ENCODE measurements at regions not wholly inside any gene's neighbourhood (a gene's known extent, or its start where the extent isn't known, plus 50 kb on each side); places are given as distances from the start of the nearest gene placed in this dataset.

GRCh38 chr20:55067158-55067825, 591.9 kb downstream of the DOK5 start:
- CTCF ChIA-PET, result no interaction called here
- DNase-seq (ENCODE audit: extremely low spot score), result no peak
- TF ChIP-seq SP1 (IDR thresholded peaks at IDR 0.05), result no peak
- no peak for TF ChIP-seq TARDBP (IDR thresholded peaks at IDR 0.05)
- TF ChIP-seq ZNF384 (IDR thresholded peaks at IDR 0.05), result no peak
- no peak for TF ChIP-seq BHLHE40 (IDR thresholded peaks at IDR 0.05; ENCODE audit: borderline replicate concordance)
- no peak for TF ChIP-seq NFRKB (IDR thresholded peaks at IDR 0.05)
- no peak for TF ChIP-seq FOXM1 (IDR thresholded peaks at IDR 0.05; ENCODE audit: borderline replicate concordance)
- no peak for TF ChIP-seq CTBP1 (IDR thresholded peaks at IDR 0.05; ENCODE audit: borderline replicate concordance)
- TF ChIP-seq HDGF (IDR thresholded peaks at IDR 0.05; ENCODE audit: borderline replicate concordance), result no peak
- POLR2A ChIA-PET, result no interaction called here

- TF ChIP-seq L3MBTL2 (conservative IDR thresholded peaks at IDR 0.05), result no peak
- TF ChIP-seq FOXM1 (IDR thresholded peaks at IDR 0.05; ENCODE audit: borderline replicate concordance), result no peak
- TF ChIP-seq LEF1 (IDR thresholded peaks at IDR 0.05; ENCODE audit: borderline replicate concordance), result no peak
- TF ChIP-seq FOXK2 (IDR thresholded peaks at IDR 0.05), result no peak
- no peak for TF ChIP-seq PKNOX1 (IDR thresholded peaks at IDR 0.05)
- TF ChIP-seq FOXA1 (IDR thresholded peaks at IDR 0.05), result no peak
- no peak for TF ChIP-seq ZNF384 (IDR thresholded peaks at IDR 0.05)
- no peak for TF ChIP-seq HDGF (IDR thresholded peaks at IDR 0.05; ENCODE audit: borderline replicate concordance)
- no peak for TF ChIP-seq BHLHE40 (IDR thresholded peaks at IDR 0.05; ENCODE audit: borderline replicate concordance)
- TF ChIP-seq TARDBP (IDR thresholded peaks at IDR 0.05), result no peak
- no peak for TF ChIP-seq SUZ12 (IDR thresholded peaks at IDR 0.05)
- no peak for TF ChIP-seq SP1 (IDR thresholded peaks at IDR 0.05)
- TF ChIP-seq ARNT (IDR thresholded peaks at IDR 0.05), result no peak
- no peak for TF ChIP-seq ELF4 (IDR thresholded peaks at IDR 0.05)
- TF ChIP-seq NFRKB (IDR thresholded peaks at IDR 0.05), result no peak
- TF ChIP-seq CTBP1 (IDR thresholded peaks at IDR 0.05; ENCODE audit: borderline replicate concordance), result no peak
- CTCF ChIA-PET, result no interaction called here
- POLR2A ChIA-PET, result no interaction called here
- no peak for DNase-seq (ENCODE audit: extremely low spot score)
Observed at GRCh38 chr20:55058938-55059337, 583.5 kb downstream of the DOK5 start.

GRCh38 chr20:55057779-55058415, 582.5 kb downstream of the DOK5 start:
- TF ChIP-seq L3MBTL2 (conservative IDR thresholded peaks at IDR 0.05) (no peak), SUZ12 (IDR thresholded peaks at IDR 0.05) (no peak), LEF1 (IDR thresholded peaks at IDR 0.05; ENCODE audit: borderline replicate concordance) (no peak), TARDBP (IDR thresholded peaks at IDR 0.05) (no peak), SP1 (IDR thresholded peaks at IDR 0.05) (no peak)
- POLR2A ChIA-PET, result no interaction called here
- CTCF ChIA-PET, result no interaction called here
- no peak for DNase-seq (ENCODE audit: extremely low spot score)

GRCh38 chr20:55054453-55054852, 579.1 kb downstream of the DOK5 start:
- ChIA-PET CTCF (no interaction called here), POLR2A (no interaction called here)
- TF ChIP-seq SP1 (IDR thresholded peaks at IDR 0.05) (no peak), L3MBTL2 (conservative IDR thresholded peaks at IDR 0.05) (no peak), FOXK2 (IDR thresholded peaks at IDR 0.05) (no peak), SUZ12 (IDR thresholded peaks at IDR 0.05) (no peak), LEF1 (IDR thresholded peaks at IDR 0.05; ENCODE audit: borderline replicate concordance) (no peak), BHLHE40 (IDR thresholded peaks at IDR 0.05; ENCODE audit: borderline replicate concordance) (no peak), ELF4 (IDR thresholded peaks at IDR 0.05) (no peak), CTBP1 (IDR thresholded peaks at IDR 0.05; ENCODE audit: borderline replicate concordance) (no peak), FOXA1 (IDR thresholded peaks at IDR 0.05) (no peak), NFRKB (IDR thresholded peaks at IDR 0.05) (no peak), HDGF (IDR thresholded peaks at IDR 0.05; ENCODE audit: borderline replicate concordance) (no peak), ZNF384 (IDR thresholded peaks at IDR 0.05) (no peak), PKNOX1 (IDR thresholded peaks at IDR 0.05) (no peak), TARDBP (IDR thresholded peaks at IDR 0.05) (no peak), FOXM1 (IDR thresholded peaks at IDR 0.05; ENCODE audit: borderline replicate concordance) (no peak), ARNT (IDR thresholded peaks at IDR 0.05) (no peak)
- DNase-seq (ENCODE audit: extremely low spot score), result no peak

GRCh38 chr20:55053389-55053788, 578.0 kb downstream of the DOK5 start:
- DNase-seq (ENCODE audit: extremely low spot score), result no peak
- ChIA-PET POLR2A (no interaction called here), CTCF (no interaction called here)
- no peak for TF ChIP-seq PKNOX1 (IDR thresholded peaks at IDR 0.05)
- TF ChIP-seq HDGF (IDR thresholded peaks at IDR 0.05; ENCODE audit: borderline replicate concordance), result no peak
- TF ChIP-seq FOXK2 (IDR thresholded peaks at IDR 0.05), result no peak
- no peak for TF ChIP-seq SP1 (IDR thresholded peaks at IDR 0.05)
- no peak for TF ChIP-seq SUZ12 (IDR thresholded peaks at IDR 0.05)
- no peak for TF ChIP-seq LEF1 (IDR thresholded peaks at IDR 0.05; ENCODE audit: borderline replicate concordance)
- no peak for TF ChIP-seq CTBP1 (IDR thresholded peaks at IDR 0.05; ENCODE audit: borderline replicate concordance)
- TF ChIP-seq NFRKB (IDR thresholded peaks at IDR 0.05), result no peak
- no peak for TF ChIP-seq ARNT (IDR thresholded peaks at IDR 0.05)

GRCh38 chr20:55052459-55052858, 577.1 kb downstream of the DOK5 start:
- ChIA-PET CTCF (interaction anchor here (0.7 kb wide), 1 partner anchor 844 kb away, joined by 3 read pairs; the partner anchor contains the start of gene PFDN4), POLR2A (no interaction called here)
- TF ChIP-seq CTBP1 (IDR thresholded peaks at IDR 0.05; ENCODE audit: borderline replicate concordance) (no peak), ZNF384 (IDR thresholded peaks at IDR 0.05) (no peak), ARNT (IDR thresholded peaks at IDR 0.05) (no peak), FOXA1 (IDR thresholded peaks at IDR 0.05) (no peak), SP1 (IDR thresholded peaks at IDR 0.05) (no peak), NFRKB (IDR thresholded peaks at IDR 0.05) (no peak), FOXK2 (IDR thresholded peaks at IDR 0.05) (no peak), ELF4 (IDR thresholded peaks at IDR 0.05) (no peak), SUZ12 (IDR thresholded peaks at IDR 0.05) (no peak), LEF1 (IDR thresholded peaks at IDR 0.05; ENCODE audit: borderline replicate concordance) (no peak)
- DNase-seq (ENCODE audit: extremely low spot score), result no peak
